Mesothelial cell of epicardium (in vitro differentiated cells): ENCODE measurements at regions not wholly inside any gene's neighbourhood (a gene's known extent, or its start where the extent isn't known, plus 50 kb on each side); places are given as distances from the start of the nearest gene placed in this dataset.

Source experiments
- DNase-seq, 2 experiments: peaks; one replicate each; pipeline ENCODE4 v3.0.0; 2021; ENCODE audit warnings: low spot score in 2 of 2; ENCODE audit not compliant: unreplicated experiment in 2 of 2
- H3K27ac Mint-ChIP-seq: 2 replicates; pipeline ENCODE4 v1.8.0; 2021; ENCODE audit warnings: mixed read lengths
- H3K27me3 Mint-ChIP-seq: 2 replicates; pipeline ENCODE4 v1.8.0; 2021; ENCODE audit warnings: low read depth, mixed read lengths
- H3K36me3 Mint-ChIP-seq: 2 replicates; pipeline ENCODE4 v1.8.0; 2021; ENCODE audit warnings: mixed read lengths
- H3K4me1 Mint-ChIP-seq: 2 replicates; pipeline ENCODE4 v1.8.0; 2021; ENCODE audit warnings: mixed read lengths
- H3K4me3 Mint-ChIP-seq: 2 replicates; pipeline ENCODE4 v1.8.0; 2021; ENCODE audit warnings: mild to moderate bottlenecking, moderate library complexity, mixed read lengths
- H3K9me3 Mint-ChIP-seq: 2 replicates; pipeline ENCODE4 v1.8.0; 2021; ENCODE audit warnings: mixed read lengths
- CTCF ChIP-seq: fragments of 200-600 bp; sonication (generic); IDR thresholded peaks from one replicate; pipeline ENCODE4 v1.5.0; 2021; ENCODE audit warnings: antibody characterized with exemption; ENCODE audit not compliant: unreplicated experiment

- H3K36me3 Mint-ChIP-seq, result no peaks in the 10 kb centered on the region
- peaks cover 6% of the 10 kb centered on the region for H3K4me1 Mint-ChIP-seq
Measured at GRCh38 chr17:68657166-68657565, 56.0 kb upstream of the FAM20A start.

GRCh38 chr17:68656666-68657065, 55.5 kb upstream of the FAM20A start:
- Mint-ChIP-seq H3K4me1 (peaks cover 6% of the 10 kb centered on the region), H3K9me3 (no peaks in the 10 kb centered on the region), H3K4me3 (no peak overlapping the region), H3K36me3 (no peaks in the 10 kb centered on the region), H3K27ac (no peak overlapping the region), H3K27me3 (no peaks in the 10 kb centered on the region)
- no peak for DNase-seq
- TF ChIP-seq CTCF, result no peak

More at GRCh38 chr17:68657166-68657565, 56.0 kb upstream of the FAM20A start:
- Mint-ChIP-seq H3K27me3 (no peaks in the 10 kb centered on the region), H3K9me3 (no peaks in the 10 kb centered on the region), H3K27ac (no peak overlapping the region), H3K4me3 (no peak overlapping the region)
- DNase-seq, result no peak
- TF ChIP-seq CTCF, result no peak
